Activated B cell treated with CpG ODN at 0.5 μM for 24 hours (primary cell): ENCODE measurements at regions not wholly inside any gene's neighbourhood (a gene's known extent, or its start where the extent isn't known, plus 50 kb on each side); places are given as distances from the start of the nearest gene placed in this dataset.

ENCODE experiments used
- ATAC-seq: fragments of 200-7000 bp; cut with Tn5 transposase; one replicate; pipeline ENCODE4 v1.10.0; 2021; ENCODE audit warnings: low read depth, mild to moderate bottlenecking, moderate library complexity
- CTCF ChIA-PET: fragments of 350-600 bp; sonication (Branson Sonifier 250); formaldehyde crosslinking; loops from one replicate; lab custom pipeline; 2021; ENCODE audit warnings: antibody characterized with exemption; lab: Charles Lee
- POLR2A ChIA-PET: fragments of 350-600 bp; sonication (Branson Sonifier 250); formaldehyde crosslinking; loops from one replicate; lab custom pipeline; 2021; ENCODE audit warnings: antibody characterized with exemption; lab: Charles Lee
- DNase-seq: peaks from one replicate; pipeline ENCODE4 v3.0.0; 2022
- H3K27ac Mint-ChIP-seq: one replicate; pipeline ENCODE4 v1.8.0; 2020; ENCODE audit warnings: mixed read lengths
- H3K27me3 Mint-ChIP-seq: one replicate; pipeline ENCODE4 v1.8.0; 2021; ENCODE audit warnings: mixed read lengths
- H3K36me3 Mint-ChIP-seq: one replicate; pipeline ENCODE4 v1.8.0; 2021; ENCODE audit warnings: low read depth, mixed read lengths
- H3K4me1 Mint-ChIP-seq: one replicate; pipeline ENCODE4 v1.8.0; 2021; ENCODE audit warnings: mixed read lengths
- H3K4me3 Mint-ChIP-seq: one replicate; pipeline ENCODE4 v1.8.0; 2020; ENCODE audit warnings: mild to moderate bottlenecking, mixed read lengths
- H3K9me3 Mint-ChIP-seq: one replicate; pipeline ENCODE4 v1.8.0; 2020; ENCODE audit warnings: mixed read lengths
- CTCF ChIP-seq: fragments of 200-600 bp; IDR thresholded peaks from one replicate; pipeline ENCODE4 v1.8.0; 2022; ENCODE audit warnings: antibody characterized with exemption, mild to moderate bottlenecking
- intact Hi-C: fragments of 100-400 bp; cut with micrococcal nuclease; formaldehyde crosslinking; loops from one replicate; pipeline ENCODE4 v1.15.1; 2024

GRCh38 chr3:43223670-43224364 is 62.5 kb upstream of the SNRK start:
- CTCF ChIA-PET: interaction anchor here (0.6 to 1.3 kb wide), 4 partner anchors 154 to 343 kb away, joined by 3 to 8 read pairs (median 4); no protein-coding TSS in a partner anchor
- Mint-ChIP-seq H3K27ac (no peak overlapping the region), H3K9me3 (peaks cover 17% of the 10 kb centered on the region), H3K4me1 (no peaks in the 10 kb centered on the region), H3K27me3 (peaks cover 6% of the 10 kb centered on the region), H3K4me3 (no peak overlapping the region), H3K36me3 (peaks cover 8% of the 10 kb centered on the region)
- POLR2A ChIA-PET: no interaction called here
- ATAC-seq: no peak
- intact Hi-C loops: loop anchor here (1.0 kb wide), 1 partner anchor 154 kb away; no protein-coding TSS in a partner anchor
- no peak for DNase-seq
- TF ChIP-seq CTCF: no peak

- ChIA-PET POLR2A (no interaction called here), CTCF (no interaction called here)
- H3K36me3 Mint-ChIP-seq: peaks cover under 1% of the 10 kb centered on the region
- DNase-seq (no peak), ATAC-seq (no peak)
- no peak overlapping the region for H3K27ac Mint-ChIP-seq
- no peak for TF ChIP-seq CTCF
- H3K4me3 Mint-ChIP-seq: no peak overlapping the region
- intact Hi-C loops: no loop called here
- no peaks in the 10 kb centered on the region for H3K4me1 Mint-ChIP-seq
- H3K27me3 Mint-ChIP-seq: peaks cover 3% of the 10 kb centered on the region
- peaks cover 7% of the 10 kb centered on the region for H3K9me3 Mint-ChIP-seq
Observed at GRCh38 chr3:43222590-43222989, 63.8 kb upstream of the SNRK start.

- peaks cover 3% of the 10 kb centered on the region for H3K27me3 Mint-ChIP-seq
- no peaks in the 10 kb centered on the region for H3K9me3 Mint-ChIP-seq
- no peak overlapping the region for H3K27ac Mint-ChIP-seq
- H3K4me1 Mint-ChIP-seq: no peaks in the 10 kb centered on the region
- ChIA-PET CTCF (interaction anchor here (0.8 kb wide), 1 partner anchor 10 kb away, joined by 3 read pairs; no protein-coding TSS in a partner anchor), POLR2A (no interaction called here)
- intact Hi-C loops: no loop called here
- ATAC-seq (no peak), DNase-seq (no peak)
- no peak overlapping the region for H3K4me3 Mint-ChIP-seq
- no peaks in the 10 kb centered on the region for H3K36me3 Mint-ChIP-seq
- no peak for TF ChIP-seq CTCF
Observed at GRCh38 chr3:43221076-43221475, 65.3 kb upstream of the SNRK start.

- POLR2A ChIA-PET: no interaction called here
Observed at GRCh38 chr3:43219616-43220015, 66.7 kb upstream of the SNRK start.

GRCh38 chr3:43218921-43219320 is 67.4 kb upstream of the SNRK start:
- TF ChIP-seq CTCF: no peak
- DNase-seq (no peak), ATAC-seq (no peak)
- intact Hi-C loops: no loop called here
- ChIA-PET POLR2A (no interaction called here), CTCF (no interaction called here)
- no peak overlapping the region for H3K27ac Mint-ChIP-seq
- H3K4me3 Mint-ChIP-seq: no peak overlapping the region
- H3K9me3 Mint-ChIP-seq: no peaks in the 10 kb centered on the region
- H3K4me1 Mint-ChIP-seq: no peaks in the 10 kb centered on the region
- H3K36me3 Mint-ChIP-seq: no peaks in the 10 kb centered on the region
- H3K27me3 Mint-ChIP-seq: peaks cover 4% of the 10 kb centered on the region

More at GRCh38 chr3:43219616-43220015, 66.7 kb upstream of the SNRK start:
- no peak for TF ChIP-seq CTCF
- Mint-ChIP-seq H3K4me1 (no peaks in the 10 kb centered on the region), H3K27me3 (peaks cover 3% of the 10 kb centered on the region), H3K36me3 (no peaks in the 10 kb centered on the region), H3K9me3 (no peaks in the 10 kb centered on the region), H3K27ac (no peak overlapping the region), H3K4me3 (no peak overlapping the region)
- ATAC-seq (no peak), DNase-seq (no peak)
- CTCF ChIA-PET: no interaction called here
- intact Hi-C loops: no loop called here
